CD4-positive, alpha-beta T cell (primary cell): ENCODE measurements at regions not wholly inside any gene's neighbourhood (a gene's known extent, or its start where the extent isn't known, plus 50 kb on each side); places are given as distances from the start of the nearest gene placed in this dataset.

Source experiments
- ATAC-seq: fragments of 200-7000 bp; cut with Tn5 transposase; one replicate; pipeline ENCODE4 v1.10.0; 2022; ENCODE audit warnings: mild to moderate bottlenecking; ENCODE audit not compliant: poor library complexity
- CTCF ChIA-PET: fragments of 350-600 bp; sonication (Branson Sonifier 250); formaldehyde crosslinking; loops from one replicate; lab custom pipeline; 2021; ENCODE audit warnings: antibody characterized with exemption, inconsistent platforms; lab: Charles Lee
- POLR2A ChIA-PET: fragments of 350-600 bp; sonication (Branson Sonifier 250); formaldehyde crosslinking; loops from one replicate; lab custom pipeline; 2021; ENCODE audit warnings: antibody characterized with exemption, inconsistent platforms; lab: Charles Lee
- DNase-seq, 14 experiments: peaks; one replicate each; pipeline ENCODE4 v3.0.0-alpha.2; 2013 to 2020; ENCODE audit warnings: mixed read lengths in 2 of 14
- H3K27ac ChIP-seq, 2 donors: one replicate each; pipeline versions ENCODE4 v1.5.1 to v1.7.0; 2013; ENCODE audit warnings: low read length in 2 of 2, low read depth in 1 of 2, mild to moderate bottlenecking in 1 of 2
- H3K27me3 ChIP-seq, 2 experiments: 1 replicate in 1 of 2; 2 replicates in 1 of 2; pipeline versions ENCODE4 v1.6.1 to v1.7.0; 2013; ENCODE audit warnings: low read length in 2 of 2, control low read depth in 1 of 2, mild to moderate bottlenecking in 1 of 2, moderate library complexity in 1 of 2; ENCODE audit not compliant: insufficient read depth in 2 of 2, control insufficient read depth in 1 of 2
- H3K36me3 ChIP-seq: one replicate; pipeline ENCODE4 v1.6.1; 2013; ENCODE audit warnings: low read length, control low read depth; ENCODE audit not compliant: insufficient read depth
- H3K4me1 ChIP-seq: one replicate; pipeline ENCODE4 v1.6.1; 2013; ENCODE audit warnings: low read length, control low read depth; ENCODE audit not compliant: insufficient read depth
- H3K4me3 ChIP-seq: one replicate; pipeline ENCODE4 v1.5.1; 2013; ENCODE audit warnings: mild to moderate bottlenecking, low read length, moderate library complexity
- H3K9me3 ChIP-seq, 2 experiments: 1 replicate in 1 of 2; 2 replicates in 1 of 2; pipeline versions ENCODE4 v1.6.1 to v1.7.0; 2013; ENCODE audit warnings: low read length in 2 of 2, mild to moderate bottlenecking in 2 of 2, control low read depth in 1 of 2, moderate library complexity in 1 of 2; ENCODE audit not compliant: control insufficient read depth in 1 of 2, insufficient read depth in 1 of 2
- H3K27ac Mint-ChIP-seq: one replicate; pipeline ENCODE4 v1.8.0; 2020; ENCODE audit warnings: mixed read lengths
- H3K27me3 Mint-ChIP-seq: one replicate; pipeline ENCODE4 v1.8.0; 2021; ENCODE audit warnings: mixed read lengths
- H3K36me3 Mint-ChIP-seq: one replicate; pipeline ENCODE4 v1.8.0; 2021; ENCODE audit warnings: low read depth, mixed read lengths
- H3K4me1 Mint-ChIP-seq: one replicate; pipeline ENCODE4 v1.8.0; 2021; ENCODE audit warnings: low read depth, mixed read lengths
- H3K4me3 Mint-ChIP-seq: one replicate; pipeline ENCODE4 v1.8.0; 2020; ENCODE audit warnings: mild to moderate bottlenecking, mixed read lengths
- H3K9me3 Mint-ChIP-seq: one replicate; pipeline ENCODE4 v1.8.0; 2020; ENCODE audit warnings: mixed read lengths
- intact Hi-C, 2 experiments: fragments of 100-400 bp; cut with DNase I in 1 of 2; cut with micrococcal nuclease in 1 of 2; formaldehyde crosslinking; loops; one replicate each; pipeline versions ENCODE4 v1.15.1 to v1.9.0; 2023 to 2025; cut with DNase I, micrococcal nuclease
- TF ChIP-seq, protein P1 (sequence below): fragments of 200-600 bp; IDR thresholded peaks from one replicate; pipeline ENCODE4 v1.8.0; 2022; ENCODE audit warnings: antibody characterized with exemption, mild to moderate bottlenecking

DNA sequence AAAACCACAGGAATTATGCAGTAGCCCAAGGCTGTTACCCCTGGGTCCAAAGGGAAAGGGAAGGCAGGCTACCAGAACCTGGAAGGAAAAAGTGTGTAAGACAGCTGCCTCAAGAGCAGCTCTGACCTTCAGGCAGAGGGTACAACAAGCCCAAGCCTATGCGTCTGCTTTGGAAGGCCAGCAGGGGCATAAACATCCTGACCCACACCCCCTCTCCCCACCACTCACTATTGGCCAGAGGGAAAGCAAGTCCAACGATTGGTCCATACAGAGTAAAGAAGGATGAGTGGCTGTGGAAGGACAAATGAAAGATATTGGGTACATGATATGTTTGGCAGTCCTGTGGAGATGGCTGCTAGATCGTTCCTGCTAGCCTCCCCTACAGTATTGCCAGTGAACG, 227.6 kb upstream of the HNRNPA3 start:
- TF ChIP-seq, protein P1, sequence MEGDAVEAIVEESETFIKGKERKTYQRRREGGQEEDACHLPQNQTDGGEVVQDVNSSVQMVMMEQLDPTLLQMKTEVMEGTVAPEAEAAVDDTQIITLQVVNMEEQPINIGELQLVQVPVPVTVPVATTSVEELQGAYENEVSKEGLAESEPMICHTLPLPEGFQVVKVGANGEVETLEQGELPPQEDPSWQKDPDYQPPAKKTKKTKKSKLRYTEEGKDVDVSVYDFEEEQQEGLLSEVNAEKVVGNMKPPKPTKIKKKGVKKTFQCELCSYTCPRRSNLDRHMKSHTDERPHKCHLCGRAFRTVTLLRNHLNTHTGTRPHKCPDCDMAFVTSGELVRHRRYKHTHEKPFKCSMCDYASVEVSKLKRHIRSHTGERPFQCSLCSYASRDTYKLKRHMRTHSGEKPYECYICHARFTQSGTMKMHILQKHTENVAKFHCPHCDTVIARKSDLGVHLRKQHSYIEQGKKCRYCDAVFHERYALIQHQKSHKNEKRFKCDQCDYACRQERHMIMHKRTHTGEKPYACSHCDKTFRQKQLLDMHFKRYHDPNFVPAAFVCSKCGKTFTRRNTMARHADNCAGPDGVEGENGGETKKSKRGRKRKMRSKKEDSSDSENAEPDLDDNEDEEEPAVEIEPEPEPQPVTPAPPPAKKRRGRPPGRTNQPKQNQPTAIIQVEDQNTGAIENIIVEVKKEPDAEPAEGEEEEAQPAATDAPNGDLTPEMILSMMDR, result no peak
- CTCF ChIA-PET, result no interaction called here
- no peak for ATAC-seq
- no peak for DNase-seq
- Histone ChIP-seq H3K9me3 (no peaks in the 10 kb centered on the region), H3K36me3 (no peaks in the 10 kb centered on the region), H3K27me3 (peaks cover 3% of the 10 kb centered on the region in 2 experiments), H3K4me1 (no peaks in the 10 kb centered on the region), H3K27ac (no peak overlapping the region), H3K4me3 (no peak overlapping the region)
- Mint-ChIP-seq H3K4me3 (no peak overlapping the region), H3K27ac (no peak overlapping the region), H3K4me1 (no peaks in the 10 kb centered on the region), H3K36me3 (no peaks in the 10 kb centered on the region), H3K9me3 (no peaks in the 10 kb centered on the region), H3K27me3 (peaks cover 17% of the 10 kb centered on the region)
- POLR2A ChIA-PET, result no interaction called here
- intact Hi-C loops, result no loop called here

DNA sequence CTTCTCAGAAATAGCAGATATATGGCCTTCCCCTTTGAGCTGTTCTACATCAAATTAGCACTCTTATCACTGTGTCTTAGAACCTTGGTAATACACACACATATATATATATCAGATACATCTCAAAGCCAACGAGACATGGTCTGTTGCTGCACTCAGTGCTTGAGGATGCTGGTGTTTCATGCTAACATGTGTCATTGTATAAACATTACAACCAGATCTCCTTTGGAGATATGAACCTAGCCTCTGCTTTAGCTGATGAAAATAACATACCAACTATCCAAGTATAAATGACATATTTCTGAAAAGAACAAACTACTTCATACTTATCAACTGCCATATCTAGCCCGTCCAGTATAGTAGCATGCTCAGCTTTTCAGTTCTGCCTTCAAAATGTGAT, 226.7 kb upstream of the HNRNPA3 start:
- no peak overlapping the region for H3K27ac Mint-ChIP-seq
- peaks cover 17% of the 10 kb centered on the region for H3K27me3 Mint-ChIP-seq
- Histone ChIP-seq H3K27ac (no peak overlapping the region), H3K27me3 (peaks cover 3% of the 10 kb centered on the region in 2 experiments), H3K4me1 (no peaks in the 10 kb centered on the region), H3K36me3 (no peaks in the 10 kb centered on the region), H3K9me3 (no peaks in the 10 kb centered on the region), H3K4me3 (no peak overlapping the region)
- ATAC-seq, result no peak
- no peak for DNase-seq
- TF ChIP-seq, protein P1, result no peak
- H3K4me1 Mint-ChIP-seq, result no peaks in the 10 kb centered on the region
- CTCF ChIA-PET, result no interaction called here
- no peaks in the 10 kb centered on the region for H3K36me3 Mint-ChIP-seq
- H3K9me3 Mint-ChIP-seq, result no peaks in the 10 kb centered on the region
- POLR2A ChIA-PET, result no interaction called here
- H3K4me3 Mint-ChIP-seq, result no peak overlapping the region
- intact Hi-C loops, result no loop called here

DNA sequence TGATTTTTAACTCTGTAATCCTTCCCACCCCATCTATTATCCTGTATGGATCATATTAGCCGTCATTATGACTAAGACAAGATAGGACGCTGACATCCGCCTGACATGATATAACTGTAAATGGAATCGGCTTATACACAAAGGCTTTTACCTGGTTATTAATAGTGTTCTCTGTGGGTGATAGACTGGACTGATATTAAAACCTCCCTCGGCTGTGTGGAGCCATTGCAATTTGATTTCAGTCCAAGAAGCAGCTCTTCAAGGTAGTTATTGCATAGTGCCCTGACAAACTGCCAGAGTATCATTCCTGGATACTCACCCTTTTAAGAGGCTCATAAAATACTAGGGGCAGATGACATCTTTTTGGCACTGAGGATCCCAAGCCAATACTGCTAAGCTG, 226.1 kb upstream of the HNRNPA3 start:
- Mint-ChIP-seq H3K36me3 (no peaks in the 10 kb centered on the region), H3K4me3 (no peak overlapping the region), H3K4me1 (no peaks in the 10 kb centered on the region), H3K9me3 (no peaks in the 10 kb centered on the region), H3K27me3 (peaks cover 15% of the 10 kb centered on the region), H3K27ac (no peak overlapping the region)
- Histone ChIP-seq H3K27ac (no peak overlapping the region), H3K4me1 (no peaks in the 10 kb centered on the region), H3K4me3 (no peak overlapping the region), H3K9me3 (no peaks in the 10 kb centered on the region), H3K27me3 (peaks cover 3% of the 10 kb centered on the region in 2 experiments), H3K36me3 (no peaks in the 10 kb centered on the region)
- intact Hi-C loops, result no loop called here
- ATAC-seq (no peak), DNase-seq (no peak)
- ChIA-PET POLR2A (no interaction called here), CTCF (no interaction called here)
- TF ChIP-seq, protein P1, result no peak
